ENCODE measurements at regions not wholly inside any gene's neighbourhood (a gene's known extent, or its start where the extent isn't known, plus 50 kb on each side); places are given as distances from the start of the nearest gene placed in this dataset.

- TF ChIP-seq EP300 (conservative IDR thresholded peaks at IDR 0.05; ENCODE audit: poor library complexity, severe bottlenecking) (no peak), CTCF (IDR thresholded peaks at IDR 0.05; ENCODE audit: poor library complexity, severe bottlenecking) (no peak), EZH2 (IDR thresholded peaks at IDR 0.05; ENCODE audit: borderline replicate concordance, insufficient read depth, low read length, poor library complexity, severe bottlenecking) (no peak)
Measured at GRCh38 chr11:36748836-36749235, 150.8 kb upstream of the RAG2 start.
